Activated CD8-positive, alpha-beta memory T cell treated with anti-CD3 and anti-CD28 coated beads for 1 hour (primary cell): ENCODE measurements at regions not wholly inside any gene's neighbourhood (a gene's known extent, or its start where the extent isn't known, plus 50 kb on each side); places are given as distances from the start of the nearest gene placed in this dataset.

Experiments used
- DNase-seq, 2 donors: peaks; one replicate each; pipeline ENCODE4 v3.0.0-alpha.2; 2020; ENCODE audit warnings: low read depth in 1 of 2; ENCODE audit errors: extremely low read depth in 1 of 2

- peak; percentile 64 to 65 for DNase-seq
Observed at GRCh38 chr9:6703898-6704639, 53.7 kb upstream of the KDM4C start.

- DNase-seq, result no peak
Observed at GRCh38 chr9:6702707-6703106, 55.1 kb upstream of the KDM4C start.

- no peak for DNase-seq
Observed at GRCh38 chr9:6696178-6696577, 50.6 kb upstream of the GLDC start.

GRCh38 chr9:6695121-6695814 is 49.7 kb upstream of the GLDC start:
- no peak for DNase-seq
